Right lobe of liver (tissue), 6 donors: ENCODE measurements at regions not wholly inside any gene's neighbourhood (a gene's known extent, or its start where the extent isn't known, plus 50 kb on each side); places are given as distances from the start of the nearest gene placed in this dataset.

ENCODE experiments used
- ATAC-seq, 4 donors: fragments of 200-7000 bp; cut with Tn5 transposase; one replicate each; pipeline ENCODE4 v1.9.1; 2020; ENCODE audit warnings: mild to moderate bottlenecking in 4 of 4, moderate library complexity in 4 of 4
- DNase-seq, 3 donors: peaks; one replicate each; pipeline ENCODE4 v3.0.0-alpha.2; 2020
- H3K27ac ChIP-seq, 3 donors: fragments of 200-600 bp; one replicate each; pipeline ENCODE4 v1.8.0; 2022
- H3K27me3 ChIP-seq, 2 donors: fragments of 200-600 bp; one replicate each; pipeline ENCODE4 v1.8.0; 2022
- H3K36me3 ChIP-seq, 4 donors: fragments of 200-600 bp; sonication (generic) in 1 of 4; one replicate each; pipeline versions ENCODE4 v1.5.1 to v1.8.0; 2017 to 2022; ENCODE audit warnings: control low read depth in 1 of 4
- H3K4me1 ChIP-seq, 4 donors: fragments of 200-600 bp; sonication (generic) in 1 of 4; one replicate each; pipeline versions ENCODE4 v1.5.1 to v1.8.0; 2017 to 2022; ENCODE audit warnings: control low read depth in 1 of 4
- H3K4me3 ChIP-seq, 3 donors: fragments of 200-600 bp; one replicate each; pipeline ENCODE4 v1.8.0; 2022
- H3K9me3 ChIP-seq, 4 donors: fragments of 200-600 bp; sonication (generic) in 1 of 4; one replicate each; pipeline versions ENCODE4 v1.5.1 to v1.8.0; 2017 to 2022; ENCODE audit warnings: control low read depth in 1 of 4
- POLR2A ChIP-seq: fragments of 450-650 bp; IDR thresholded peaks from one replicate; pipeline ENCODE4 v1.6.1; 2017; ENCODE audit warnings: antibody characterized with exemption, mild to moderate bottlenecking
- WGBS: methylation state at CpG from one replicate; pipeline ENCODE4 v1.1.6; 2018; ENCODE audit warnings: low coverage, low lambda C conversion rate; ENCODE audit not compliant: insufficient coverage; ENCODE audit errors: missing lambda C conversion rate; 5-methylcytosine and 5-hydroxymethylcytosine counted together
- intact Hi-C, 2 donors: fragments of 100-400 bp; cut with DNase I; formaldehyde crosslinking; loops; one replicate each; pipeline versions ENCODE4 v1.11.2 to v1.14.1; 2022
- TF ChIP-seq, protein P1 (sequence below), 4 donors: fragments of 200-600 bp in 3 of 4; fragments of 450-650 bp in 1 of 4; IDR thresholded peaks; one replicate each; pipeline versions ENCODE4 v1.5.1 to v1.8.0; 2016 to 2022; ENCODE audit warnings: antibody characterized with exemption in 4 of 4, mild to moderate bottlenecking in 2 of 4
- donor health status: DM: no; HTN: yes; CAD: no.
- donor health status: DM: no; HTN: no; CAD: no.
- donor health status: DM: no; HTN: no; CAD: no.
- donor health status: DM: no; HTN: yes; CAD: no.
- donor health status: DM: no; HTN: yes; CAD: no.

- H3K4me1 ChIP-seq: no peaks in the 10 kb centered on the region
- H3K9me3 ChIP-seq: no peaks in the 10 kb centered on the region
- H3K36me3 ChIP-seq: no peaks in the 10 kb centered on the region
- no peak overlapping the region for H3K27ac ChIP-seq
- no peaks in the 10 kb centered on the region for H3K27me3 ChIP-seq
- intact Hi-C loops: no loop called here
- TF ChIP-seq POLR2A: no peak
- TF ChIP-seq, protein P1, sequence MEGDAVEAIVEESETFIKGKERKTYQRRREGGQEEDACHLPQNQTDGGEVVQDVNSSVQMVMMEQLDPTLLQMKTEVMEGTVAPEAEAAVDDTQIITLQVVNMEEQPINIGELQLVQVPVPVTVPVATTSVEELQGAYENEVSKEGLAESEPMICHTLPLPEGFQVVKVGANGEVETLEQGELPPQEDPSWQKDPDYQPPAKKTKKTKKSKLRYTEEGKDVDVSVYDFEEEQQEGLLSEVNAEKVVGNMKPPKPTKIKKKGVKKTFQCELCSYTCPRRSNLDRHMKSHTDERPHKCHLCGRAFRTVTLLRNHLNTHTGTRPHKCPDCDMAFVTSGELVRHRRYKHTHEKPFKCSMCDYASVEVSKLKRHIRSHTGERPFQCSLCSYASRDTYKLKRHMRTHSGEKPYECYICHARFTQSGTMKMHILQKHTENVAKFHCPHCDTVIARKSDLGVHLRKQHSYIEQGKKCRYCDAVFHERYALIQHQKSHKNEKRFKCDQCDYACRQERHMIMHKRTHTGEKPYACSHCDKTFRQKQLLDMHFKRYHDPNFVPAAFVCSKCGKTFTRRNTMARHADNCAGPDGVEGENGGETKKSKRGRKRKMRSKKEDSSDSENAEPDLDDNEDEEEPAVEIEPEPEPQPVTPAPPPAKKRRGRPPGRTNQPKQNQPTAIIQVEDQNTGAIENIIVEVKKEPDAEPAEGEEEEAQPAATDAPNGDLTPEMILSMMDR (IDR thresholded peaks at IDR 0.05): no peak
- H3K4me3 ChIP-seq: no peak overlapping the region
- DNase-seq (no peak), ATAC-seq (no peak)
- WGBS: 91% methylated on average over 4 of the region's 4 CpGs
Observed at GRCh38 chr20:40612247-40612646, 76.8 kb downstream of the MAFB start.

DNA sequence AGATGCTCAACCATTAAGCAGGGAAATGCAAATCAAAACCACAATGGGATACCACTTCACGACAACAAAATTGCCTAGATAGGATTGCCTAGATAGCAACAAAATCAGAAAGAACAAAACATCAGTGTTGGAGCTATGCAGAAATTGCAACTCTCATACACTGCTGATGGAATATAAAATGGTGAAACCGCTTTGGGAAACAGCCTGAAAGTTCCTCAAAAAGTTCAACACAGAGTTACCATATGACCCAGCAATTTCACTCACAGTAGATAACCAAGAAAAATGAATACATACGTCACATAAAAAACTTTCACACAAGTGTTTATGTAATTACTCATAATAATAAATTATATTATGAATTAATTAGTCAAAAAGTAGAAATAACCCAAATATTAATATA, 78.3 kb downstream of the MAFB start:
- Histone ChIP-seq H3K4me3 (no peak overlapping the region), H3K27me3 (no peaks in the 10 kb centered on the region), H3K9me3 (no peaks in the 10 kb centered on the region), H3K27ac (no peak overlapping the region), H3K36me3 (no peaks in the 10 kb centered on the region), H3K4me1 (no peaks in the 10 kb centered on the region)
- intact Hi-C loops: no loop called here
- 70% methylated on average over 3 of the region's 3 CpGs for whole genome bisulfite sequencing
- DNase-seq (no peak), ATAC-seq (peak in 2 of 4 donors; percentile 14 to 38)
- TF ChIP-seq, protein P1 (IDR thresholded peaks at IDR 0.05): no peak
- no peak for TF ChIP-seq POLR2A

DNA sequence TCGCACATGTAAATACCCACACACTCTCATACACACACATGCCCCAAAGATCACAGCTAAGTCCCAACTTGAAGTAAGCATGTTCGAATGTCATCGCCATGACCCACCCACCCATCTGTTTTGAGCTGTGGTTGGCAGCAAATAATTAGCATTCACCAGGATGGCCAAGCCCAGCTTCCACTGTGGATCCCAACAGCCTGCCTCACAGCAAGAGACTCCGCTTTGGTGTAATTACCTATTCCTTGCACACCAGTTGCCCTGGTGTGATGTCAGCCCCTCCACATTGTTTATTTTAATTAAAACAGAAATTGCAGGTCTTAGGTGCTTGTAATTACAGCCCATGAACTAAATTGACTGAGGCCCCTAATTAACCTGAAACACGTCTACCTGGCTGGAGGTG, 81.1 kb downstream of the MAFB start:
- Histone ChIP-seq H3K4me1 (no peaks in the 10 kb centered on the region), H3K27ac (no peak overlapping the region), H3K4me3 (no peak overlapping the region), H3K27me3 (no peaks in the 10 kb centered on the region), H3K36me3 (no peaks in the 10 kb centered on the region), H3K9me3 (no peaks in the 10 kb centered on the region)
- no peak for TF ChIP-seq POLR2A
- TF ChIP-seq, protein P1 (IDR thresholded peaks at IDR 0.05): no peak
- ATAC-seq (no peak), DNase-seq (no peak)
- 95% methylated on average over 5 of the region's 5 CpGs for WGBS
- intact Hi-C loops: no loop called here

GRCh38 chr20:40606660-40607059, 82.4 kb downstream of the MAFB start:
- no peaks in the 10 kb centered on the region for H3K36me3 ChIP-seq
- TF ChIP-seq POLR2A: no peak
- TF ChIP-seq, protein P1 (IDR thresholded peaks at IDR 0.05): no peak
- H3K4me1 ChIP-seq: no peaks in the 10 kb centered on the region
- H3K27me3 ChIP-seq: no peaks in the 10 kb centered on the region
- no peaks in the 10 kb centered on the region for H3K9me3 ChIP-seq
- ATAC-seq (peak in 1 of 4 donors; percentile 27), DNase-seq (no peak)
- intact Hi-C loops: no loop called here
- no peak overlapping the region for H3K27ac ChIP-seq
- WGBS: 32% methylated on average over 2 of the region's 2 CpGs
- H3K4me3 ChIP-seq: no peak overlapping the region

DNA sequence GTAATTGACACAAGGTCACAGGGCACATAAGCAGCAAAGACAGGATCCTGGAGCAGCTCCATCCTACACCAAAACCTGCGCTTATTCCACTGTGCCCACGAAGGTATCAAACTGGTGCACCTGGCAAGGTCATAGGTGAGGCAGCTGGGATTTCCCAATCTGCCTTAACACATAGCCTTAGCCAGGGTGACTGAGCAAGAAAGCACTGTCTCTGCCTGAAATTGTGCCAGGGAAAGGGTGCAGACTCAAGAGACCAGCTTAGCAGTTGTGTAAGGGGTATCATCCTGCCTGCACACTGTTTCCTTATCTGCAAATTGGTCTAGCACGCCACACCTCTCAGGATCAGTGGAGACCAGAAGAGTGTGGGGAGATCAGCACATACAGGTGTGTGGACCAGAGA, 82.8 kb downstream of the MAFB start:
- DNase-seq (no peak), ATAC-seq (peak; percentile 21 to 76 (median 48))
- TF ChIP-seq, protein P1 (IDR thresholded peaks at IDR 0.05): no peak
- no peak for TF ChIP-seq POLR2A

More for the DNA sequence above, 82.8 kb downstream of the MAFB start:
- intact Hi-C loops: no loop called here
- H3K36me3 ChIP-seq: no peaks in the 10 kb centered on the region
- no peak overlapping the region for H3K27ac ChIP-seq
- no peak overlapping the region for H3K4me3 ChIP-seq
- no peaks in the 10 kb centered on the region for H3K4me1 ChIP-seq
- H3K9me3 ChIP-seq: no peaks in the 10 kb centered on the region
- WGBS: no CpG with 5 or more reads among the region's 3 CpGs
- no peaks in the 10 kb centered on the region for H3K27me3 ChIP-seq
